ENCODE measurements at regions not wholly inside any gene's neighbourhood (a gene's known extent, or its start where the extent isn't known, plus 50 kb on each side); places are given as distances from the start of the nearest gene placed in this dataset.

DNA sequence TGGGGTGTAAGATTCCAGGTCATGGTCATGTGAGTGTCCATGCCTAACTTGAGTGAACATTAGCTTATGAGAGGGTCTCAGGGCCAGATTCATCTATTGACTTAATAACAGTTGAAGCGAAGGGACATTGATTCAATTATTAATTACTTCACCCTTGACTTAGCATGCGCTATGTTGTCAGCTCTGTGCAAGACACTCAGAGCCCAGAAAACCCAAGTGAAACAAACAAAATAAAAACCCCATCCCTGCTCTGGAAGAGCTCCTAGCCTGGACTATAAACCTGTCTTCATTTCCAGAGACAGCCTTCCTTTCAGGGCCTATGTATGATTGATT, 66.0 kb upstream of the TNS3 start:
- TF ChIP-seq ZNF274 (IDR thresholded peaks at IDR 0.05; ENCODE audit: low read depth, low read length), result no peak
- no peak for TF ChIP-seq YY1 (IDR thresholded peaks at IDR 0.05; ENCODE audit: insufficient read depth, insufficient read length)
- no peak for TF ChIP-seq SUZ12 (IDR thresholded peaks at IDR 0.05; ENCODE audit: extremely low read depth, insufficient read depth, insufficient read length)
